Right atrium auricular region (tissue), 2 donors: ENCODE measurements at regions not wholly inside any gene's neighbourhood (a gene's known extent, or its start where the extent isn't known, plus 50 kb on each side); places are given as distances from the start of the nearest gene placed in this dataset.

ENCODE experiments used
- DNase-seq: peaks from one replicate; pipeline ENCODE4 v3.0.0-alpha.2; 2019; ENCODE audit warnings: low spot score
- H3K27ac ChIP-seq, 2 donors: fragments of 200-600 bp; sonication (generic); 1 replicate in 1 of 2; 2 replicates in 1 of 2; pipeline ENCODE4 v1.5.1; 2016 to 2019
- H3K27me3 ChIP-seq, 2 donors: fragments of 200-600 bp; sonication (generic); one replicate each; pipeline versions ENCODE4 v1.5.1 to v1.6.0; 2017 to 2019
- H3K36me3 ChIP-seq: fragments of 200-600 bp; sonication (generic); one replicate; pipeline ENCODE4 v1.5.1; 2016
- H3K4me1 ChIP-seq, 2 donors: fragments of 200-600 bp; sonication (generic); one replicate each; pipeline versions ENCODE4 v1.5.1 to v1.6.0; 2017 to 2019
- H3K4me3 ChIP-seq, 2 donors: fragments of 200-600 bp; sonication (generic); 1 replicate in 1 of 2; 2 replicates in 1 of 2; pipeline ENCODE4 v1.5.1; 2017 to 2019; ENCODE audit warnings: mild to moderate bottlenecking in 1 of 2, moderate library complexity in 1 of 2
- H3K9me3 ChIP-seq, 2 donors: fragments of 200-600 bp; sonication (generic); one replicate each; pipeline ENCODE4 v1.5.1; 2019
- TF ChIP-seq, protein P1 (sequence below), 2 donors: fragments of 200-600 bp; sonication (generic); IDR thresholded peaks; one replicate each; pipeline ENCODE4 v1.5.1; 2019; ENCODE audit warnings: antibody characterized with exemption in 2 of 2

DNA sequence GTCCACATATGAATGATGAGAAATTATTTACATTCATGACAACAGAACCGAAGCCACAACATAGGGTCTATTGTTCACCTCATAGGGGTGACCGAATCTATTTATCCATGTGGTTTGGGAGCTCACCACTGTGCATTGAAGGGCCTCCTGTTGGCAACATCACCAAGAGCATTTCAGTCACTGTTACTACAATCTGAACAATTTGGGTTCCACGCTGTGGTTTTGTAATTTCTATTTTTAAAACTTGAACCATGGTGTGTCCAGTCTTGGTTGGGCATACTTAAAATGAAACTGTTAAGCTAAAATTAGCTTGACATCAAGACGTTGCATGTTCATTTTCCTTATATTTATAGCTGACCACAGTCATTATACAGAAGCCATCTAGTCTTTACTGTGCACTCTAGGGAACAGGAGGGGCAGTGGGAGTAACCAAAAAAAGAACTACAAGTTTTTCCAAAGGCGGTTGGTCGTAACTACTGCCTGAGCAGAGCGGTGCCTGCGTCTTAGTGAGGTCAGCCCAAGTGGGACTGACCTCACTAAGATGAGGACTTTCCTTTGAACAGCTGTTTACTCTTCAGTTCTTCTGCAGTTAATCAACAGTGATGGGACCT lies 192.1 kb downstream of the SPRY1 start:
- no peaks in the 10 kb centered on the region for H3K4me1 ChIP-seq

DNA sequence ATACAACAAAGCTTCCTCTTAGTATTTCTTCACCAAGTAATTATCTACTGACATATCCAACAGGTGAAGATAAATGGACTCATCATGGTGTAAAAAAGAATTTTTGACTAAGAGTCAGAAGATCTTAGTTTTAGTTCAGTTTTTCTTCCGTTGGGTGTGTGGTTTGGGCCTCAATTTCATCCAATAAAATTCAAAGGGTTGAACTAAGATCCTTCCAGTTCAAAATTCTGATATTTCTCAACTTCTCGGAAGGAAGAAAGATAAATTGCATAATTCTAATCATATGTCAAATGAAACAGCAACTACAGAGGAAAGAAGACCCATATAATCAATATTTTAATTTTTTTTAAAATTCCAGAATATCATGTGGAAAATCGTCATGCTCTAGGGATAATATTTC lies 192.7 kb downstream of the SPRY1 start:
- TF ChIP-seq, protein P1, sequence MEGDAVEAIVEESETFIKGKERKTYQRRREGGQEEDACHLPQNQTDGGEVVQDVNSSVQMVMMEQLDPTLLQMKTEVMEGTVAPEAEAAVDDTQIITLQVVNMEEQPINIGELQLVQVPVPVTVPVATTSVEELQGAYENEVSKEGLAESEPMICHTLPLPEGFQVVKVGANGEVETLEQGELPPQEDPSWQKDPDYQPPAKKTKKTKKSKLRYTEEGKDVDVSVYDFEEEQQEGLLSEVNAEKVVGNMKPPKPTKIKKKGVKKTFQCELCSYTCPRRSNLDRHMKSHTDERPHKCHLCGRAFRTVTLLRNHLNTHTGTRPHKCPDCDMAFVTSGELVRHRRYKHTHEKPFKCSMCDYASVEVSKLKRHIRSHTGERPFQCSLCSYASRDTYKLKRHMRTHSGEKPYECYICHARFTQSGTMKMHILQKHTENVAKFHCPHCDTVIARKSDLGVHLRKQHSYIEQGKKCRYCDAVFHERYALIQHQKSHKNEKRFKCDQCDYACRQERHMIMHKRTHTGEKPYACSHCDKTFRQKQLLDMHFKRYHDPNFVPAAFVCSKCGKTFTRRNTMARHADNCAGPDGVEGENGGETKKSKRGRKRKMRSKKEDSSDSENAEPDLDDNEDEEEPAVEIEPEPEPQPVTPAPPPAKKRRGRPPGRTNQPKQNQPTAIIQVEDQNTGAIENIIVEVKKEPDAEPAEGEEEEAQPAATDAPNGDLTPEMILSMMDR (IDR thresholded peaks at IDR 0.05), result no peak
- Histone ChIP-seq H3K36me3 (no peaks in the 10 kb centered on the region), H3K27ac (peak overlapping the region; percentile 14 to 59), H3K27me3 (no peaks in the 10 kb centered on the region), H3K9me3 (no peaks in the 10 kb centered on the region), H3K4me3 (no peak overlapping the region), H3K4me1 (no peaks in the 10 kb centered on the region)
- DNase-seq, result no peak

More for the DNA sequence above, 192.1 kb downstream of the SPRY1 start:
- TF ChIP-seq, protein P1 (IDR thresholded peaks at IDR 0.05), result no peak
- Histone ChIP-seq H3K9me3 (no peaks in the 10 kb centered on the region), H3K4me3 (no peak overlapping the region), H3K27ac (peak overlapping the region; percentile 59 to 62), H3K27me3 (no peaks in the 10 kb centered on the region), H3K36me3 (no peaks in the 10 kb centered on the region)
- DNase-seq, result no peak

DNA sequence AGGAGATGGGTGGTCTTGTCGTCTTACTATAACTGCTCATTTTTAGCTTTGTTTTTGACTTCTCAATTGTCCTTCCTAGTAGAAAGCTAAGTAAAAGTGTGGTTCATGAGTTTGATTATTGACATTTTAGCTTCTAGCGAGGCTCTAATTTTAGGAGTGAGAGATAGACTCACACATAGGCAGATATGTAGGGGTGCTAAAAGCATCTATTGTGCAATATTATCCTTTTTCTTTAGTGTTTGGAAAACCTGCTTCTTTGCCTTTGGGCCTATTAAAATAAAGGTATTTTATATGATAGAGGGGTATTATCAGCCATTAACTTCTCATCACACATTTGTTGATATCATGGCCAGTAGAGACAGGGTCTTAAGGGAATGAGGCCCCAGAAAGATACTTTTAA lies 195.3 kb downstream of the SPRY1 start:
- Histone ChIP-seq H3K4me1 (no peaks in the 10 kb centered on the region), H3K27me3 (no peaks in the 10 kb centered on the region), H3K36me3 (no peaks in the 10 kb centered on the region), H3K9me3 (no peaks in the 10 kb centered on the region), H3K27ac (no peak overlapping the region), H3K4me3 (no peak overlapping the region)
- TF ChIP-seq, protein P1 (IDR thresholded peaks at IDR 0.05), result no peak
- DNase-seq, result no peak

DNA sequence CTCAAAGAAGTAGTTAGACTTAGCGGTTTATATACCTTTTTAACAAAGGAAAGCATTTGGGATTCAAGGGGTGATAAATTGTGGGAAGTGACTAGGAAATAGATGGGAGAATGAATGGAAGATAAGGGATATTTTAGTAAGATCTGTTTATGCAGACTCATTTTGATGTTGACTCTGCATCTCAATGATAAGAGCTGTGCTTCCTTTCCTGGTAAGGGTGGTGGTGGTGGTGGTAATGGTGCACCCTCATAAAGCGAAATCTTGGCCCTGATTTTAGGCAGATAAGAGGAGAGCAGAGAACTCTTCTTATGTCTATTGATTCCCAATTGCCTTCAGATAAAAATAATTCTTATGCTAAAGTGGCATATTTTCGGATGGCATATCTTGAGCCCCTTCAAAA lies 197.1 kb downstream of the SPRY1 start:
- H3K36me3 ChIP-seq, result no peaks in the 10 kb centered on the region
- H3K4me3 ChIP-seq, result no peak overlapping the region
- TF ChIP-seq, protein P1 (IDR thresholded peaks at IDR 0.05), result no peak

DNA sequence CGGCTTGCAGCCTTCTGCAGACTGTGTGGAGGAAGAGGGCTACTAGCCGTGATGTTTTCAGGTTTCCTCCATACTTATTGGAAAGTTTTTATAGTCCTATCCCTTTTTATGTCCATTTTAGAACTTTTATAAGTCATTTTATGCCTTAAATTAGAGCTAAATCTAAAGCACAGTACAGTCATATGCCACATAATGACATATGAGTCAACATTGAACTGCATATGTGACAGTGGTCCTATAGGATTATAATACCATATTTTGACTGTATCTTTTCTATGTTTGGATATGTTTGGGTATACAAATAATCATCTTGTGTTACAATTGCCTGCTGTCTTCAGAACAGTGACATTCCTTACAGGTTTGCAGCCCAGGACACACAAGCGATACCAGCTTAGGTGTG lies 200.2 kb downstream of the SPRY1 start:
- Histone ChIP-seq H3K27ac (no peak overlapping the region), H3K4me1 (peaks cover 0 to 9% of the 10 kb centered on the region in 2 donors), H3K9me3 (no peaks in the 10 kb centered on the region), H3K27me3 (no peaks in the 10 kb centered on the region), H3K4me3 (no peak overlapping the region), H3K36me3 (no peaks in the 10 kb centered on the region)
- DNase-seq, result no peak
- TF ChIP-seq, protein P1 (IDR thresholded peaks at IDR 0.05), result no peak

More for the DNA sequence above, 197.1 kb downstream of the SPRY1 start:
- no peak for DNase-seq
- no peaks in the 10 kb centered on the region for H3K9me3 ChIP-seq
- H3K4me1 ChIP-seq, result no peaks in the 10 kb centered on the region
- H3K27ac ChIP-seq, result no peak overlapping the region
- no peaks in the 10 kb centered on the region for H3K27me3 ChIP-seq

DNA sequence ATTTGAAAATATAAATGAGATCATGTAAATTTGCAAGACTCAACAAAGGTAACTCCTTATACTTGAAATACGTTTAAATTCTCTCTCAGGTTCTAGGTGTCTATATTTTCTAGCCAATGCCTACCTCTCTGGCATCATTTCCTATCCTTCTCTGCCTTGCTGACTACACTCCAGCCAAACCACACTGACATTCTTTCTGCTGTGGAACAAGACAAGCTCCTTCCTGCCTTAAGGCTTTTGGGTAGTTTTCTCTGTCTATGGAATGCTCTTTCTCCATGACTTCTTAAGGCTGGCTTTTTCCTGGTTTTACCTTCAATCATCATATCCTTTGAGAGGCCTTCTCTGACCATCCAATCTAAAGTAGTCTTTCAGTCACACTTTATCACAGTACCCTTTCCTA lies 201.0 kb downstream of the SPRY1 start:
- Histone ChIP-seq H3K4me1 (peaks cover 0 to 9% of the 10 kb centered on the region in 2 donors), H3K27me3 (no peaks in the 10 kb centered on the region), H3K36me3 (no peaks in the 10 kb centered on the region), H3K9me3 (no peaks in the 10 kb centered on the region), H3K27ac (no peak overlapping the region), H3K4me3 (no peak overlapping the region)
- no peak for DNase-seq
- TF ChIP-seq, protein P1 (IDR thresholded peaks at IDR 0.05), result no peak
